HepG2 (cell line): ENCODE measurements at regions not wholly inside any gene's neighbourhood (a gene's known extent, or its start where the extent isn't known, plus 50 kb on each side); places are given as distances from the start of the nearest gene placed in this dataset.

Experiments used
- ATAC-seq: fragments of 200-7000 bp; cut with Tn5 transposase; 3 replicates; pipeline ENCODE4 v1.9.1; 2020; ENCODE audit warnings: mild to moderate bottlenecking, moderate library complexity
- BruUV-seq: library from RNA; stranded (reverse); fragments of 400-500 nt; replicated peaks from 2 replicates; lab custom pipeline; 2021; lab: Mats Ljungman, UMichigan
- CTCF ChIA-PET: fragments of 300-600 bp; formaldehyde crosslinking; extraction: SDS; loops from one replicate; lab custom pipeline; 2021; ENCODE audit warnings: low total read pairs, inconsistent platforms, low intra/inter-chr PET ratio; lab: Yijun Ruan, JAX
- POLR2A ChIA-PET: fragments of 350-600 bp; sonication (Branson Sonifier 250); formaldehyde crosslinking; loops from one replicate; lab custom pipeline; 2020; ENCODE audit warnings: antibody characterized with exemption, inconsistent platforms; lab: Yijun Ruan, JAX
- DNase-seq: peaks from one replicate; pipeline ENCODE4 v3.0.0-alpha.2; 2015; ENCODE audit warnings: low spot score
- FAIRE-seq: peaks from 3 replicates; lab custom pipeline; 2011; peaks lifted over from hg19 to GRCh38; lab: Jason Lieb, UNC
- H2AFZ ChIP-seq: one replicate; pipeline ENCODE4 v1.6.1; 2011; ENCODE audit warnings: low read length, inconsistent platforms
- H3K27ac ChIP-seq: fragments of 300-600 bp; 3 replicates; pipeline ENCODE4 v1.8.0; 2011; ENCODE audit warnings: mixed run types, mild to moderate bottlenecking, mixed read lengths, low read length, inconsistent platforms; ENCODE audit not compliant: insufficient read depth; ENCODE audit errors: extremely low read length
- H3K27me3 ChIP-seq, 2 experiments: fragments of 200-600 bp in 1 of 2; 2 replicates in 1 of 2; 3 replicates in 1 of 2; pipeline versions ENCODE4 v1.6.0 to v1.8.0; 2011; ENCODE audit warnings: low read length in 2 of 2, mild to moderate bottlenecking in 2 of 2, moderate library complexity in 2 of 2, inconsistent platforms in 1 of 2; ENCODE audit not compliant: insufficient read depth in 2 of 2, control insufficient read depth in 1 of 2
- H3K36me3 ChIP-seq, 2 experiments: fragments of 200-600 bp in 1 of 2; replicated peaks in 1 of 2; 2 replicates in 1 of 2; 3 replicates in 1 of 2; pipeline versions ENCODE4 v1.5.1 to v1.8.0; 2011; ENCODE audit warnings: low read length in 2 of 2, inconsistent platforms in 1 of 2; ENCODE audit not compliant: insufficient read depth in 2 of 2, control insufficient read depth in 1 of 2
- H3K4me1 ChIP-seq: 2 replicates; pipeline ENCODE4 v1.5.1; 2012; ENCODE audit warnings: low read length, inconsistent platforms; ENCODE audit not compliant: insufficient read depth
- H3K4me2 ChIP-seq: 2 replicates; pipeline ENCODE4 v1.6.0; 2011; ENCODE audit warnings: low read depth, low read length, inconsistent platforms
- H3K4me3 ChIP-seq, 3 experiments: fragments of 200-600 bp in 1 of 3; sonication (generic), shearing (Covaris generic) in 1 of 3; replicated peaks in 1 of 3; 2 replicates each; pipeline ENCODE4 v1.5.1; 2011 to 2016; ENCODE audit warnings: low read length in 3 of 3, inconsistent platforms in 2 of 3, low read depth in 2 of 3, mild to moderate bottlenecking in 2 of 3, control low read depth in 1 of 3, mixed read lengths in 1 of 3; ENCODE audit not compliant: insufficient read depth in 1 of 3
- H3K79me2 ChIP-seq: one replicate; pipeline ENCODE4 v1.6.1; 2011; ENCODE audit warnings: low read length, inconsistent platforms; ENCODE audit not compliant: insufficient read depth
- H3K9ac ChIP-seq: 2 replicates; pipeline ENCODE4 v1.6.0; 2011; ENCODE audit warnings: mild to moderate bottlenecking, low read depth, low read length, inconsistent platforms; ENCODE audit not compliant: insufficient read depth
- H3K9me3 ChIP-seq: 2 replicates; pipeline ENCODE4 v1.5.1; 2012; ENCODE audit warnings: mild to moderate bottlenecking, low read length
- H4K20me1 ChIP-seq: 2 replicates; pipeline ENCODE4 v1.6.0; 2011; ENCODE audit warnings: inconsistent platforms, mild to moderate bottlenecking, low read length, moderate library complexity; ENCODE audit not compliant: insufficient read depth
- ATF7-NPFF ChIP-seq: sonication (generic); formaldehyde crosslinking; IDR thresholded peaks from 2 replicates; pipeline ENCODE4 v1.8.1; 2023; ENCODE audit warnings: mild to moderate bottlenecking, low read depth, missing genetic modification reagents, moderate library complexity
- MTF2 ChIP-seq: sonication (generic); formaldehyde crosslinking; IDR thresholded peaks from 2 replicates; pipeline ENCODE4 v1.5.0; 2020; ENCODE audit warnings: missing genetic modification reagents, borderline replicate concordance
- RBFOX2 ChIP-seq: fragments of 200-400 bp; formaldehyde crosslinking; IDR thresholded peaks from 2 replicates; pipeline ENCODE4 v1.6.1; 2017; ENCODE audit warnings: low read depth, mild to moderate bottlenecking, low read length
- RBM39 ChIP-seq: fragments of 200-400 bp; formaldehyde crosslinking; IDR thresholded peaks from one replicate; pipeline ENCODE4 v1.6.1; 2018; ENCODE audit warnings: antibody characterized with exemption, mild to moderate bottlenecking, low read depth, low read length; ENCODE audit not compliant: poor library complexity, severe bottlenecking
- SRSF9 ChIP-seq: fragments of 200-400 bp; formaldehyde crosslinking; IDR thresholded peaks from 2 replicates; pipeline ENCODE4 v1.6.1; 2018; ENCODE audit warnings: borderline replicate concordance, mild to moderate bottlenecking, low read depth, low read length; ENCODE audit not compliant: insufficient read depth, poor library complexity, severe bottlenecking
- ZNF138 ChIP-seq: sonication (generic); formaldehyde crosslinking; IDR thresholded peaks from 2 replicates; pipeline ENCODE4 v1.5.0; 2020; ENCODE audit warnings: mild to moderate bottlenecking, low read depth, missing genetic modification reagents
- ZNF263 ChIP-seq: sonication (generic); formaldehyde crosslinking; IDR thresholded peaks from 2 replicates; pipeline ENCODE4 v1.4.0; 2020; ENCODE audit warnings: missing genetic modification reagents
- ZNF44 ChIP-seq: sonication (generic); formaldehyde crosslinking; IDR thresholded peaks from 2 replicates; pipeline ENCODE4 v1.5.1; 2020; ENCODE audit warnings: mild to moderate bottlenecking, missing genetic modification reagents
- ZNF598 ChIP-seq: sonication (generic); formaldehyde crosslinking; IDR thresholded peaks from 2 replicates; pipeline ENCODE4 v1.5.1; 2020; ENCODE audit warnings: mild to moderate bottlenecking, missing genetic modification reagents, borderline replicate concordance
- ZNF775 ChIP-seq: sonication (generic); formaldehyde crosslinking; IDR thresholded peaks from 2 replicates; pipeline ENCODE4 v1.4.0; 2020; ENCODE audit warnings: missing genetic modification reagents, mild to moderate bottlenecking, moderate library complexity, borderline replicate concordance
- ZNF780A ChIP-seq: sonication (generic); formaldehyde crosslinking; IDR thresholded peaks from 2 replicates; pipeline ENCODE4 v1.8.0; 2022; ENCODE audit warnings: mild to moderate bottlenecking, missing genetic modification reagents, moderate library complexity
- ZNF782 ChIP-seq: sonication (generic); formaldehyde crosslinking; IDR thresholded peaks from 2 replicates; pipeline ENCODE4 v1.4.0; 2020; ENCODE audit warnings: missing genetic modification reagents, mild to moderate bottlenecking, borderline replicate concordance
- WGBS: methylation state at CpG from one replicate; pipeline ENCODE4 v1.1.6; 2017; ENCODE audit warnings: low lambda C conversion rate; 5-methylcytosine and 5-hydroxymethylcytosine counted together
- in situ Hi-C: cut with HindIII; loops from 2 replicates; pipeline ENCODE4 v1.10.0; 2017; ENCODE audit warnings: low pct_unique_long_range_greater_than_20kb; ENCODE audit not compliant: extremely low pct_ligation_motif_present
- intact Hi-C: fragments of 100-400 bp; cut with micrococcal nuclease; formaldehyde crosslinking; loops from one replicate; pipeline ENCODE4 v1.10.0; 2022; ENCODE audit not compliant: unreplicated experiment
- TF ChIP-seq, protein P1 (sequence below): IDR thresholded peaks from 2 replicates; pipeline ENCODE4 v1.6.1; 2016; ENCODE audit warnings: low read depth
- TF ChIP-seq, protein P2 (sequence below): sonication (generic); formaldehyde crosslinking; IDR thresholded peaks from 2 replicates; pipeline ENCODE4 v1.8.1; 2023; ENCODE audit warnings: mild to moderate bottlenecking, missing genetic modification reagents
- TF ChIP-seq, protein P3 (sequence below): sonication (generic); formaldehyde crosslinking; IDR thresholded peaks from 2 replicates; pipeline ENCODE4 v1.5.1; 2020; ENCODE audit warnings: missing genetic modification reagents, mild to moderate bottlenecking, borderline replicate concordance
- TF ChIP-seq, protein P4 (sequence below): sonication (generic); formaldehyde crosslinking; IDR thresholded peaks from 2 replicates; pipeline ENCODE4 v1.5.0; 2020; ENCODE audit warnings: mild to moderate bottlenecking, missing genetic modification reagents

DNA sequence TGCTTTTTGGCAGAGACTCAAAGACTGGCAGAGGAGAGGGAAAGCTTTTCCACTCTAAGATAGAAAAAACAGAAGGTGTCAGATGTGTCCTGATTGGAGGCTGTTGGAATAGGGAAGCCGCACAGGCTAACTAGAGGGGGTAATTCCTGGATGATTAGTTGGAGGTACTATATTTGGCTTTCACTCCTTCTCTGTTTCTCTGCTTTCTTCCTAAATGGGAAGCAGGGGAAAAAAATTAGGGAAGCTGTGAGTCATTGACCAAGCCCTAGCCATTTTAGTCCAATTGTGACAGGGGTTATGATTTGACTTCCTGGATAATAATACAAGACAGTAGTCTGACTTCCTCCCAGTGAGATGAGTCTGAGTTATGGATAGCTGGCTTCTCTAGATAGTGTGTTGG lies 475.2 kb upstream of the CELF2 start:
- intact Hi-C loops: no loop called here
- DNase-seq (no peak), FAIRE-seq (no peak), ATAC-seq (no peak)
- H3K36me3 ChIP-seq: no peaks in the 10 kb centered on the region
- H2AFZ ChIP-seq: no peak overlapping the region
- no peak overlapping the region for H3K9ac ChIP-seq
- no peak overlapping the region for H3K27ac ChIP-seq
- H3K79me2 ChIP-seq: no peaks in the 10 kb centered on the region
- no TSS peak for BruUV-seq
- TF ChIP-seq, protein P1, sequence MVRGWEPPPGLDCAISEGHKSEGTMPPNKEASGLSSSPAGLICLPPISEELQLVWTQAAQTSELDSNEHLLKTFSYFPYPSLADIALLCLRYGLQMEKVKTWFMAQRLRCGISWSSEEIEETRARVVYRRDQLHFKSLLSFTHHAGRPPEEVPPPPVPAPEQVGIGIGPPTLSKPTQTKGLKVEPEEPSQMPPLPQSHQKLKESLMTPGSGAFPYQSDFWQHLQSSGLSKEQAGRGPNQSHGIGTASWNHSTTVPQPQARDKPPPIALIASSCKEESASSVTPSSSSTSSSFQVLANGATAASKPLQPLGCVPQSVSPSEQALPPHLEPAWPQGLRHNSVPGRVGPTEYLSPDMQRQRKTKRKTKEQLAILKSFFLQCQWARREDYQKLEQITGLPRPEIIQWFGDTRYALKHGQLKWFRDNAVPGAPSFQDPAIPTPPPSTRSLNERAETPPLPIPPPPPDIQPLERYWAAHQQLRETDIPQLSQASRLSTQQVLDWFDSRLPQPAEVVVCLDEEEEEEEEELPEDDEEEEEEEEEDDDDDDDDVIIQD (CRISPR knock-in tag): no peak
- no peak for TF ChIP-seq ZNF598 (CRISPR knock-in tag)
- TF ChIP-seq ZNF44 (CRISPR knock-in tag): no peak
- no peak for TF ChIP-seq ATF7-NPFF (CRISPR knock-in tag)
- no peak for TF ChIP-seq SRSF9
- TF ChIP-seq ZNF263 (CRISPR knock-in tag): no peak
- TF ChIP-seq ZNF138 (CRISPR knock-in tag): no peak
- no peak for TF ChIP-seq ZNF775 (CRISPR knock-in tag)
- no peak for TF ChIP-seq ZNF782 (CRISPR knock-in tag)
- TF ChIP-seq RBM39: no peak
- TF ChIP-seq, protein P2, sequence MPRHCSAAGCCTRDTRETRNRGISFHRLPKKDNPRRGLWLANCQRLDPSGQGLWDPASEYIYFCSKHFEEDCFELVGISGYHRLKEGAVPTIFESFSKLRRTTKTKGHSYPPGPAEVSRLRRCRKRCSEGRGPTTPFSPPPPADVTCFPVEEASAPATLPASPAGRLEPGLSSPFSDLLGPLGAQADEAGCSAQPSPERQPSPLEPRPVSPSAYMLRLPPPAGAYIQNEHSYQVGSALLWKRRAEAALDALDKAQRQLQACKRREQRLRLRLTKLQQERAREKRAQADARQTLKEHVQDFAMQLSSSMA: no peak
- TF ChIP-seq RBFOX2: no peak
- TF ChIP-seq, protein P3, sequence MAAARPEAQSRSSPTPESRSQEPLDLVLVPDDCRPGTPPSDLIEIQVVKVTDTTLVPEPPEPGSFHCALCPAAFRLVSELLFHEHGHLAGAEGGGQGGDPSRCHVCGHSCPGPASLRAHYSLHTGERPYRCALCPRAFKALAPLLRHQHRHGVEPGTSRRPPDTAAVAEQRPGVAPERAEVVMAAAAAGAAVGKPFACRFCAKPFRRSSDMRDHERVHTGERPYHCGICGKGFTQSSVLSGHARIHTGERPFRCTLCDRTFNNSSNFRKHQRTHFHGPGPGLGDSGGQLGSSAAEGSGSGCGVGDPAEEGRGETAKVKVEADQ (CRISPR knock-in tag): no peak
- TF ChIP-seq, protein P4, sequence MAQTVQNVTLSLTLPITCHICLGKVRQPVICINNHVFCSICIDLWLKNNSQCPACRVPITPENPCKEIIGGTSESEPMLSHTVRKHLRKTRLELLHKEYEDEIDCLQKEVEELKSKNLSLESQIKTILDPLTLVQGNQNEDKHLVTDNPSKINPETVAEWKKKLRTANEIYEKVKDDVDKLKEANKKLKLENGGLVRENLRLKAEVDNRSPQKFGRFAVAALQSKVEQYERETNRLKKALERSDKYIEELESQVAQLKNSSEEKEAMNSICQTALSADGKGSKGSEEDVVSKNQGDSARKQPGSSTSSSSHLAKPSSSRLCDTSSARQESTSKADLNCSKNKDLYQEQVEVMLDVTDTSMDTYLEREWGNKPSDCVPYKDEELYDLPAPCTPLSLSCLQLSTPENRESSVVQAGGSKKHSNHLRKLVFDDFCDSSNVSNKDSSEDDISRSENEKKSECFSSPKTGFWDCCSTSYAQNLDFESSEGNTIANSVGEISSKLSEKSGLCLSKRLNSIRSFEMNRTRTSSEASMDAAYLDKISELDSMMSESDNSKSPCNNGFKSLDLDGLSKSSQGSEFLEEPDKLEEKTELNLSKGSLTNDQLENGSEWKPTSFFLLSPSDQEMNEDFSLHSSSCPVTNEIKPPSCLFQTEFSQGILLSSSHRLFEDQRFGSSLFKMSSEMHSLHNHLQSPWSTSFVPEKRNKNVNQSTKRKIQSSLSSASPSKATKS (CRISPR knock-in tag): no peak
- no peak for TF ChIP-seq ZNF780A (CRISPR knock-in tag)
- no peak for TF ChIP-seq MTF2 (CRISPR knock-in tag)
- peaks cover 89% of the 10 kb centered on the region for H3K9me3 ChIP-seq
- no peaks in the 10 kb centered on the region for H3K4me1 ChIP-seq
- H3K4me3 ChIP-seq: no peak overlapping the region
- H3K4me2 ChIP-seq: no peak overlapping the region
- in situ Hi-C loops: no loop called here
- ChIA-PET POLR2A (no interaction called here), CTCF (no interaction called here)
- H3K27me3 ChIP-seq: no peaks in the 10 kb centered on the region
- 93% methylated on average over 1 of the region's 1 CpG for WGBS
- H4K20me1 ChIP-seq: no peaks in the 10 kb centered on the region
